A549 (cell line): ENCODE measurements at regions not wholly inside any gene's neighbourhood (a gene's known extent, or its start where the extent isn't known, plus 50 kb on each side); places are given as distances from the start of the nearest gene placed in this dataset.

ENCODE experiments used
- ATAC-seq, 2 experiments: fragments of 200-7000 bp in 1 of 2; fragments of >200 bp in 1 of 2; cut with Nextera tagmentation in 1 of 2; cut with Tn5 transposase in 1 of 2; 3 replicates each; pipeline versions ENCODE4 v1.8.0 to v1.9.1; 2018 to 2020; ENCODE audit warnings: mild to moderate bottlenecking in 1 of 2, moderate library complexity in 1 of 2
- CTCF ChIA-PET: fragments of 300-600 bp; sonication (Branson Sonifier 250); formaldehyde crosslinking; extraction: SDS; loops from one replicate; lab custom pipeline; 2021; ENCODE audit warnings: antibody characterized with exemption, inconsistent platforms; lab: Yijun Ruan, JAX
- POLR2A ChIA-PET: fragments of 350-600 bp; formaldehyde crosslinking; extraction: SDS; loops from one replicate; lab custom pipeline; 2021; ENCODE audit warnings: antibody characterized with exemption, inconsistent platforms; lab: Yijun Ruan, JAX
- DNase-seq, 2 experiments: peaks; one replicate each; pipeline versions ENCODE4 v3.0.0 to v3.0.0-alpha.2; 2011 to 2016; ENCODE audit warnings: low read depth in 1 of 2, low spot score in 1 of 2
- FAIRE-seq: peaks from 2 replicates; lab custom pipeline; 2011; peaks lifted over from hg19 to GRCh38; lab: Jason Lieb, UNC
- H3K27ac ChIP-seq, 2 experiments: fragments of >200 bp; sonication (Bioruptor Twin); formaldehyde crosslinking; 3 replicates each; pipeline ENCODE4 v1.5.1; 2016 to 2017
- H3K4me1 ChIP-seq: fragments of >200 bp; sonication (Bioruptor Twin); formaldehyde crosslinking; 3 replicates; pipeline ENCODE4 v1.6.1; 2016
- H3K4me2 ChIP-seq: fragments of >200 bp; sonication (Bioruptor Twin); formaldehyde crosslinking; 3 replicates; pipeline ENCODE4 v1.6.1; 2016
- H3K4me3 ChIP-seq: fragments of >200 bp; sonication (Bioruptor Twin); formaldehyde crosslinking; 3 replicates; pipeline ENCODE4 v1.5.1; 2016
- H3K9me3 ChIP-seq: fragments of >200 bp; sonication (Bioruptor Twin); formaldehyde crosslinking; 3 replicates; pipeline ENCODE4 v1.6.1; 2016
- CEBPB ChIP-seq, 2 experiments: fragments of >200 bp in 1 of 2; sonication (Bioruptor Twin) in 1 of 2; formaldehyde crosslinking in 1 of 2; IDR thresholded peaks; 2 replicates each; pipeline ENCODE4 v1.6.1; 2012 to 2016
- CHD2 ChIP-seq: fragments of 150-350 bp; IDR thresholded peaks from 2 replicates; pipeline ENCODE4 v1.6.1; 2014; ENCODE audit warnings: low read length; ENCODE audit not compliant: partially characterized antibody
- EP300 ChIP-seq, 2 experiments: fragments of >200 bp; sonication (Bioruptor Twin); formaldehyde crosslinking; IDR thresholded peaks; 2 replicates in 1 of 2; 3 replicates in 1 of 2; pipeline ENCODE4 v1.6.1; 2016 to 2017
- FOXS1 ChIP-seq: fragments of 250-450 bp; sonication (Bioruptor Pico); IDR thresholded peaks from 2 replicates; pipeline ENCODE4 v1.5.0; 2020; ENCODE audit warnings: mild to moderate bottlenecking, moderate library complexity
- HEYL ChIP-seq: fragments of 250-450 bp; sonication (Bioruptor Pico); IDR thresholded peaks from 2 replicates; pipeline ENCODE4 v1.8.0; 2021; ENCODE audit warnings: mild to moderate bottlenecking, moderate library complexity
- HOXA7 ChIP-seq: fragments of 250-450 bp; sonication (Bioruptor Pico); IDR thresholded peaks from 2 replicates; pipeline ENCODE4 v1.5.0; 2020; ENCODE audit warnings: mild to moderate bottlenecking, moderate library complexity
- HOXB13 ChIP-seq: fragments of 250-450 bp; sonication (Bioruptor Pico); IDR thresholded peaks from 2 replicates; pipeline ENCODE4 v1.5.0; 2020; ENCODE audit warnings: low read depth, mild to moderate bottlenecking, moderate library complexity
- KDM5A ChIP-seq: fragments of 200-600 bp; sonication (generic); IDR thresholded peaks from 2 replicates; pipeline ENCODE4 v1.6.1; 2016; ENCODE audit warnings: antibody characterized with exemption, mild to moderate bottlenecking
- MAFK ChIP-seq: fragments of 450-650 bp; IDR thresholded peaks from 2 replicates; pipeline ENCODE4 v1.6.1; 2014; ENCODE audit not compliant: partially characterized antibody
- MAZ ChIP-seq: fragments of 150-350 bp; IDR thresholded peaks from 2 replicates; pipeline ENCODE4 v1.6.1; 2014; ENCODE audit warnings: antibody characterized with exemption, low read depth, low read length, borderline replicate concordance
- NFE2L2 ChIP-seq: fragments of 150-350 bp; conservative IDR thresholded peaks from 2 replicates; pipeline ENCODE4 v1.6.1; 2014; ENCODE audit warnings: low read length
- NR3C1 ChIP-seq: fragments of >200 bp; sonication (Bioruptor Twin); formaldehyde crosslinking; IDR thresholded peaks from 3 replicates; pipeline ENCODE4 v1.6.1; 2017
- RAD21 ChIP-seq, 2 experiments: fragments of >200 bp in 1 of 2; sonication (Bioruptor Twin) in 1 of 2; formaldehyde crosslinking in 1 of 2; IDR thresholded peaks in 1 of 2; conservative IDR thresholded peaks in 1 of 2; 2 replicates in 1 of 2; 3 replicates in 1 of 2; pipeline ENCODE4 v1.6.1; 2012 to 2018; ENCODE audit warnings: inconsistent platforms in 1 of 2
- RNF2 ChIP-seq: fragments of 200-600 bp; sonication (generic); IDR thresholded peaks from 2 replicates; pipeline ENCODE4 v1.6.1; 2016; ENCODE audit warnings: low read depth, mild to moderate bottlenecking, antibody characterized with exemption, moderate library complexity, borderline replicate concordance
- ZNF302 ChIP-seq: fragments of 250-450 bp; sonication (Bioruptor Pico); IDR thresholded peaks from 2 replicates; pipeline ENCODE4 v1.9.0; 2021; ENCODE audit warnings: inconsistent platforms, mild to moderate bottlenecking, moderate library complexity
- WGBS: methylation state at CpG from one replicate; pipeline ENCODE4 v1.1.6; 2017; ENCODE audit errors: missing lambda C conversion rate; 5-methylcytosine and 5-hydroxymethylcytosine counted together
- TF ChIP-seq, protein P1 (sequence below): fragments of >200 bp; sonication (Bioruptor Twin); formaldehyde crosslinking; IDR thresholded peaks from 3 replicates; pipeline ENCODE4 v1.6.1; 2016
- TF ChIP-seq, protein P2 (sequence below): fragments of >200 bp; sonication (Bioruptor Twin); formaldehyde crosslinking; IDR thresholded peaks from 3 replicates; pipeline ENCODE4 v1.5.1; 2016
- TF ChIP-seq, protein P3 (sequence below): IDR thresholded peaks from 2 replicates; pipeline ENCODE4 v1.6.1; 2012
- TF ChIP-seq, protein P4 (sequence below): fragments of 250-450 bp; sonication (Bioruptor Pico); IDR thresholded peaks from 2 replicates; pipeline ENCODE4 v1.5.0; 2020; ENCODE audit warnings: low read depth, mild to moderate bottlenecking, moderate library complexity
- TF ChIP-seq, protein P5 (sequence below): fragments of 450-650 bp; IDR thresholded peaks from 2 replicates; pipeline ENCODE4 v1.6.1; 2014; ENCODE audit warnings: antibody characterized with exemption

DNA sequence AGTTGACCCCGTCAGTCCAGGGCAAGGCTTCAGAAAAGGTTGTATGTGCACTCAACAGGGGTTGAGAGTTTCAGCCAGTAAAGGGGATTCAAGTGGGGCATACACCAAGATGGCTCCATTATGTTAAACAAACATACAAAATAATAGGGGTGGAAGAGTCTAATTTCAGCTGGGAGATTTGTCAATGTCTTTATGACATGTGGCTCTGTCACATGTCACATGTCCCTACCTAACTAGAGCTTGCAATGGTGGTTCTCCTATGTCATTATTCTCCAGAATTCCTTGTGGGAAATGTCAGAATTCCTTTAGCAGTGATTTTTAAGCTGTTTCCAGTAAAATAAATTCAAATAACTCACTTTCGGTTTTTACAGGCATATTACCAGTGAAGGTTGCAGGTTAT lies 392.0 kb upstream of the ADGRL4 start:
- DNase-seq: no peak
- H3K4me1 ChIP-seq: no peaks in the 10 kb centered on the region
- TF ChIP-seq EP300 (IDR thresholded peaks at IDR 0.05): no peak
- TF ChIP-seq, protein P1, sequence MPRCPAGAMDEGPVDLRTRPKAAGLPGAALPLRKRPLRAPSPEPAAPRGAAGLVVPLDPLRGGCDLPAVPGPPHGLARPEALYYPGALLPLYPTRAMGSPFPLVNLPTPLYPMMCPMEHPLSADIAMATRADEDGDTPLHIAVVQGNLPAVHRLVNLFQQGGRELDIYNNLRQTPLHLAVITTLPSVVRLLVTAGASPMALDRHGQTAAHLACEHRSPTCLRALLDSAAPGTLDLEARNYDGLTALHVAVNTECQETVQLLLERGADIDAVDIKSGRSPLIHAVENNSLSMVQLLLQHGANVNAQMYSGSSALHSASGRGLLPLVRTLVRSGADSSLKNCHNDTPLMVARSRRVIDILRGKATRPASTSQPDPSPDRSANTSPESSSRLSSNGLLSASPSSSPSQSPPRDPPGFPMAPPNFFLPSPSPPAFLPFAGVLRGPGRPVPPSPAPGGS: no peak
- no peak for TF ChIP-seq RAD21 (conservative IDR thresholded peaks at IDR 0.05 in 1 of 2, IDR thresholded peaks at IDR 0.05 in 1 of 2)
- TF ChIP-seq MAZ: no peak
- TF ChIP-seq, protein P2, sequence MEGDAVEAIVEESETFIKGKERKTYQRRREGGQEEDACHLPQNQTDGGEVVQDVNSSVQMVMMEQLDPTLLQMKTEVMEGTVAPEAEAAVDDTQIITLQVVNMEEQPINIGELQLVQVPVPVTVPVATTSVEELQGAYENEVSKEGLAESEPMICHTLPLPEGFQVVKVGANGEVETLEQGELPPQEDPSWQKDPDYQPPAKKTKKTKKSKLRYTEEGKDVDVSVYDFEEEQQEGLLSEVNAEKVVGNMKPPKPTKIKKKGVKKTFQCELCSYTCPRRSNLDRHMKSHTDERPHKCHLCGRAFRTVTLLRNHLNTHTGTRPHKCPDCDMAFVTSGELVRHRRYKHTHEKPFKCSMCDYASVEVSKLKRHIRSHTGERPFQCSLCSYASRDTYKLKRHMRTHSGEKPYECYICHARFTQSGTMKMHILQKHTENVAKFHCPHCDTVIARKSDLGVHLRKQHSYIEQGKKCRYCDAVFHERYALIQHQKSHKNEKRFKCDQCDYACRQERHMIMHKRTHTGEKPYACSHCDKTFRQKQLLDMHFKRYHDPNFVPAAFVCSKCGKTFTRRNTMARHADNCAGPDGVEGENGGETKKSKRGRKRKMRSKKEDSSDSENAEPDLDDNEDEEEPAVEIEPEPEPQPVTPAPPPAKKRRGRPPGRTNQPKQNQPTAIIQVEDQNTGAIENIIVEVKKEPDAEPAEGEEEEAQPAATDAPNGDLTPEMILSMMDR: no peak
- no peak for TF ChIP-seq HEYL (CRISPR knock-in tag)
- TF ChIP-seq, all 56 proteins: peak for 0
- no peak overlapping the region for H3K4me2 ChIP-seq
- FAIRE-seq (no peak), ATAC-seq (no peak)
- WGBS: 36% methylated on average over 2 of the region's 2 CpGs
- POLR2A ChIA-PET: no interaction called here
- H3K4me3 ChIP-seq: no peak overlapping the region
- no peak overlapping the region for H3K27ac ChIP-seq
- CTCF ChIA-PET: no interaction called here
- H3K9me3 ChIP-seq: no peaks in the 10 kb centered on the region

DNA sequence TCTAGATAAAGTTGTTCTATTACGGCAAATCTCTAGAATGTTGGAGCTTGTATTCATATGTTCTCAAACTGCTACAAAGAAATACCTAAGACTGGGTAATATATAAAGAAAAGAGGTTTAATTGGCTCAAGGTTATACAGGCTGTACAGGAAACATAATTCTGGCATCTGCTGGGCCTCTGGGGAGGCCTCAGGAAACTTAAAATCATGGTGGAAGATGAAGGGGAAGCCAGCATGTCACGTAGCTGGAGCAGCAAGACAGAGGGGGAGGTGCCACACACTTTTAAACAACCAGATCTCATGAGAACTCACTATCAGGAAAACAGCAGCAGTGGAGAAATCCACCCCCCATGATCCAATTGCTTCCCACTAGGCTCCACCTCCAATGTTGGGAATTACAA lies 390.4 kb upstream of the ADGRL4 start:
- FAIRE-seq: no peak
- no peak for TF ChIP-seq KDM5A
- no peak for TF ChIP-seq FOXS1
- no peak for TF ChIP-seq HOXA7 (CRISPR knock-in tag)
- TF ChIP-seq RAD21 (conservative IDR thresholded peaks at IDR 0.05 in 1 of 2, IDR thresholded peaks at IDR 0.05 in 1 of 2): no peak
- TF ChIP-seq CEBPB (IDR thresholded peaks at IDR 0.05): no peak
- TF ChIP-seq HOXB13 (CRISPR knock-in tag): no peak
- no peak for TF ChIP-seq NFE2L2
- TF ChIP-seq MAFK: no peak
- TF ChIP-seq NR3C1: no peak
- TF ChIP-seq, protein P3, sequence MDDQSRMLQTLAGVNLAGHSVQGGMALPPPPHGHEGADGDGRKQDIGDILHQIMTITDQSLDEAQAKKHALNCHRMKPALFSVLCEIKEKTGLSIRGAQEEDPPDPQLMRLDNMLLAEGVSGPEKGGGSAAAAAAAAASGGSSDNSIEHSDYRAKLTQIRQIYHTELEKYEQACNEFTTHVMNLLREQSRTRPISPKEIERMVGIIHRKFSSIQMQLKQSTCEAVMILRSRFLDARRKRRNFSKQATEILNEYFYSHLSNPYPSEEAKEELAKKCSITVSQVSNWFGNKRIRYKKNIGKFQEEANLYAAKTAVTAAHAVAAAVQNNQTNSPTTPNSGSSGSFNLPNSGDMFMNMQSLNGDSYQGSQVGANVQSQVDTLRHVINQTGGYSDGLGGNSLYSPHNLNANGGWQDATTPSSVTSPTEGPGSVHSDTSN: no peak
- TF ChIP-seq RNF2: no peak
- TF ChIP-seq, protein P4, sequence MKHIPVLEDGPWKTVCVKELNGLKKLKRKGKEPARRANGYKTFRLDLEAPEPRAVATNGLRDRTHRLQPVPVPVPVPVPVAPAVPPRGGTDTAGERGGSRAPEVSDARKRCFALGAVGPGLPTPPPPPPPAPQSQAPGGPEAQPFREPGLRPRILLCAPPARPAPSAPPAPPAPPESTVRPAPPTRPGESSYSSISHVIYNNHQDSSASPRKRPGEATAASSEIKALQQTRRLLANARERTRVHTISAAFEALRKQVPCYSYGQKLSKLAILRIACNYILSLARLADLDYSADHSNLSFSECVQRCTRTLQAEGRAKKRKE (CRISPR knock-in tag): no peak
- no peak for TF ChIP-seq CHD2
- TF ChIP-seq ZNF302 (CRISPR knock-in tag): no peak
- TF ChIP-seq, protein P5, sequence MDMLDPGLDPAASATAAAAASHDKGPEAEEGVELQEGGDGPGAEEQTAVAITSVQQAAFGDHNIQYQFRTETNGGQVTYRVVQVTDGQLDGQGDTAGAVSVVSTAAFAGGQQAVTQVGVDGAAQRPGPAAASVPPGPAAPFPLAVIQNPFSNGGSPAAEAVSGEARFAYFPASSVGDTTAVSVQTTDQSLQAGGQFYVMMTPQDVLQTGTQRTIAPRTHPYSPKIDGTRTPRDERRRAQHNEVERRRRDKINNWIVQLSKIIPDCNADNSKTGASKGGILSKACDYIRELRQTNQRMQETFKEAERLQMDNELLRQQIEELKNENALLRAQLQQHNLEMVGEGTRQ: no peak
- no peak for DNase-seq
- Histone ChIP-seq H3K4me1 (no peaks in the 10 kb centered on the region), H3K4me2 (no peak overlapping the region), H3K9me3 (no peaks in the 10 kb centered on the region), H3K27ac (no peak overlapping the region), H3K4me3 (no peak overlapping the region)
- ChIA-PET CTCF (no interaction called here), POLR2A (no interaction called here)
- ATAC-seq: no peak
- 49% methylated on average over 2 of the region's 2 CpGs for WGBS
